ENCODE measurements at regions not wholly inside any gene's neighbourhood (a gene's known extent, or its start where the extent isn't known, plus 50 kb on each side); places are given as distances from the start of the nearest gene placed in this dataset.

DNA sequence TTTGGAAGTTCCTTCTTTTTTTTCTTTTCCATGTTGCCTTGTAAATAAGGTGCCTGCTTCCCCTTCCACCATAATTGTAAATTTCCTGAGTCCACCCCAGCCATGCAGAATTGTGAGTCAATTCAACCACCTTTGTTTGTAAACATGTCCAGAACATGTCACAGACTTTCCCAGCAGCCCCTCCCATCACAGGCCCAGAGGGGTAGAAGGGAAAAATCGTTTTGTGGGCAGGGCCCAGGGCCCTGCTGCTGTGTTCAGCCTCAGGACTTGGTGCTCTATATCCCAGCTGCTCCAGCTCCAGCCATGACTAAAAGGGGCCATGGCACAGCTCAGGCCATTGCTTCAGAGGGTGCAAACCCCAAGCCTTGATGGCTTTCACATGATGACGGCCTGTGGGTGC is 384.6 kb upstream of the NCAM2 start:
- in situ Hi-C loops (cut with HindIII; ENCODE audit: low pct_unique_long_range_greater_than_20kb, low sequenced_read_pairs) = no loop called here
- DNase-seq (ENCODE audit: low read depth in 1 of 2, low spot score in 1 of 2) = no peak
- no peak for TF ChIP-seq JUND (IDR thresholded peaks at IDR 0.05; ENCODE audit: low read depth)

DNA sequence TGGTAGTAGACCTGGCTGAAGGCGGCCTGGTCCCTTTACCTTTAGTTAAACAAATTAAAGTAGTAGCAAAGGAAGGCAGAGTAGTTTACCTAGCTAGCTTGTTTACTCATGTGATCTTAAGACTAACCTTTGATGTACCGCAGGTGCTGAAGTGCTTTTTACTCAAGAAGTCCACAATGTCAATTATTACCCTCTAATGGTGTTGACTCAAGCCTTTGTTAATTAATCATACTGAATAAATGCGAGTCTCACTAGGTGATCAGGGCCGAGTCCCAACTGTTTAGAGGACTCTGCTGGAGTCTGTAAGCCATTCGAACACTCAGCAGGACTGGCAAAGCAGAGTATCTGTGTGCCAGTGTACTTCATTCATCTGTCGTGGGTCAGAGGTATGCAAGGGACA is 381.1 kb upstream of the NCAM2 start:
- no peak for TF ChIP-seq JUND (IDR thresholded peaks at IDR 0.05; ENCODE audit: low read depth)
- in situ Hi-C loops (cut with HindIII; ENCODE audit: low pct_unique_long_range_greater_than_20kb, low sequenced_read_pairs) = no loop called here
- DNase-seq (ENCODE audit: low read depth in 1 of 2, low spot score in 1 of 2) = peak in 1 of 2 experiments; percentile 4

- TF ChIP-seq JUND (IDR thresholded peaks at IDR 0.05; ENCODE audit: low read depth) = no peak
- in situ Hi-C loops (cut with HindIII; ENCODE audit: low pct_unique_long_range_greater_than_20kb, low sequenced_read_pairs) = no loop called here
- DNase-seq (ENCODE audit: low read depth in 1 of 2, low spot score in 1 of 2) = no peak
Observed at GRCh38 chr21:20618878-20619277, 379.3 kb upstream of the NCAM2 start.

DNA sequence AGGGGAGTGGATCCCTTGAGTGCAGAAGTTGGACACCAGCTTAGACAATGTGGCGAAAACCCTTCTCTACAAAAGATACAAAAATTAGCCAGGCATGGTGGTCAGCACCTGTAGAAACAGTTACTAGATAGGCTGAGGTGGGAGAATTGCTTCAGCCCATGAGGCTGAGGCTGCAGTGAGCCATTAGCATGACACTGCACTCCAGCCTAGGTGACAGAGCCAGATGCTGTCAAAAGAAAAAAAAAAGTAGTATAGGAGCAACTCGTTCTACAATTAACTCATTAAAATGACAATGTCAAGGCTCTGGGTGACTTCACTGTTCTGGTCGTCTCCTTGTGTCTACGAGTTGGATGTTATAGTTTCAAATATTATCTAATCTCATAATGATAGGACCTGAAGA is 370.6 kb upstream of the NCAM2 start:
- in situ Hi-C loops (cut with HindIII; ENCODE audit: low pct_unique_long_range_greater_than_20kb, low sequenced_read_pairs) = no loop called here
- DNase-seq (ENCODE audit: low read depth in 1 of 2, low spot score in 1 of 2) = no peak
- no peak for TF ChIP-seq JUND (IDR thresholded peaks at IDR 0.05; ENCODE audit: low read depth)

DNA sequence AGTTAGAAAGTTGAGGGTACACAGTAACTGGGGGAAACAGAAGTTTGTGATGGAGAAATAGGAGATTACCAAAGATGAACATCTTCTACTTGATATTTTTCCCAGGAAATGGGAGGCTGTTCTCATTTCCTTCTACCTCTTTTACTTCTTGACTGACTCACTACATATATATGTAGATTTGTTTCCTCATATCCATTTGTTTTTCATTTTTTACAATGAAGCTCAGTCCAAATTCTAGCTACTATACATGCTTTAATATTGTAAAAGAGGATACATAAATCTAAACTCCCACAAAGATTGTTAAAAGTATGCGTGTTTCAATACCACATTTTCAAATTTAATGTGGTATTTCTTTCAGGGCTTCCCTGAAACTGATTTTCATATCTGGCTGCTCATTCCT is 366.6 kb upstream of the NCAM2 start:
- no peak for TF ChIP-seq JUND (IDR thresholded peaks at IDR 0.05; ENCODE audit: low read depth)
- in situ Hi-C loops (cut with HindIII; ENCODE audit: low pct_unique_long_range_greater_than_20kb, low sequenced_read_pairs) = no loop called here
- no peak for DNase-seq (ENCODE audit: low read depth in 1 of 2, low spot score in 1 of 2)

GRCh38 chr21:20639026-20639425 is 359.2 kb upstream of the NCAM2 start:
- in situ Hi-C loops (cut with HindIII; ENCODE audit: low pct_unique_long_range_greater_than_20kb, low sequenced_read_pairs) = no loop called here
- no peak for DNase-seq (ENCODE audit: low read depth in 1 of 2, low spot score in 1 of 2)

DNA sequence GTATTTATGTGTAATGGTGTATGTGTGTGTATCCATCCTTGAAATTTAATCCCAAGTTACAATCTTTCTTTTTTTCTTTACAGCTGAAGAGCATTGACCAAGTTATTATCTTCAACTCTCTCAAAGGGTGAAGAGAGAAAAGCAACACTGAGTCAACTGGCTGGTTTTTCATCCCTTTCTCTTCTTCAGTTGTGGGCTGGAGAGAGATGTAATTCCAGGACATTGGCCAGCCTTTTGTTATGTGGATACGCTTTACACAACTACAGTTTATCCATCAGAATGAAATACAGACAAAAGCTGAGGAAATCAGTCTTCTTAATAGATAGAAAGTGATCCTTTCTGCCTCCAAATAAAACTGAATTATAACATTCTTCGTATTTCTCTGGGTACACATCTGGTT is 357.0 kb upstream of the NCAM2 start:
- TF ChIP-seq JUND (IDR thresholded peaks at IDR 0.05; ENCODE audit: low read depth) = no peak
- in situ Hi-C loops (cut with HindIII; ENCODE audit: low pct_unique_long_range_greater_than_20kb, low sequenced_read_pairs) = no loop called here
- no peak for DNase-seq (ENCODE audit: low read depth in 1 of 2, low spot score in 1 of 2)

More at GRCh38 chr21:20639026-20639425, 359.2 kb upstream of the NCAM2 start:
- no peak for TF ChIP-seq JUND (IDR thresholded peaks at IDR 0.05; ENCODE audit: low read depth)

GRCh38 chr21:20642681-20643080 is 355.5 kb upstream of the NCAM2 start:
- in situ Hi-C loops (cut with HindIII; ENCODE audit: low pct_unique_long_range_greater_than_20kb, low sequenced_read_pairs) = no loop called here
- TF ChIP-seq JUND (IDR thresholded peaks at IDR 0.05; ENCODE audit: low read depth) = no peak
- DNase-seq (ENCODE audit: low read depth in 1 of 2, low spot score in 1 of 2) = no peak

DNA sequence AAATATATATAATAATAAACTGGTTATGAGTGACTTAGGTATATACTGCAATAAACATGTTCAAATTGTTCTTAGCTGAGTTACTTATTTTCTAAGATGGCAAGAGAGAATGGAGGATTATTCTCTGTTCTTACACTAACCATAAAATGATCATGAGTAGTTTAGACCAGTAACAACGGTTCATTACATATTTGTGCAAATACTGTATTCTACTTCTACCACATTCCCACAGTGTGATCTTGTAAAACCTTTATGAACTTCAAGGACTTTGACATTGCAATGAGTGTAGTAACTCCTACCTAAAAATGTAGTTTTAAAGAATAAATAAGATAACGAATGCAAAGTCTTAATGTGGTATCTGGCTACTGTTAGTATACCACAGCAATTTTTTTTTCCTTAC is 353.7 kb upstream of the NCAM2 start:
- in situ Hi-C loops (cut with HindIII; ENCODE audit: low pct_unique_long_range_greater_than_20kb, low sequenced_read_pairs) = no loop called here
- no peak for TF ChIP-seq JUND (IDR thresholded peaks at IDR 0.05; ENCODE audit: low read depth)
- no peak for DNase-seq (ENCODE audit: low read depth in 1 of 2, low spot score in 1 of 2)

- TF ChIP-seq JUND (IDR thresholded peaks at IDR 0.05; ENCODE audit: low read depth) = no peak
- DNase-seq (ENCODE audit: low read depth in 1 of 2, low spot score in 1 of 2) = no peak
- in situ Hi-C loops (cut with HindIII; ENCODE audit: low pct_unique_long_range_greater_than_20kb, low sequenced_read_pairs) = no loop called here
Observed at GRCh38 chr21:20645344-20645743, 352.9 kb upstream of the NCAM2 start.

GRCh38 chr21:20646431-20647165 is 351.6 kb upstream of the NCAM2 start:
- in situ Hi-C loops (cut with HindIII; ENCODE audit: low pct_unique_long_range_greater_than_20kb, low sequenced_read_pairs) = no loop called here
- no peak for TF ChIP-seq JUND (IDR thresholded peaks at IDR 0.05; ENCODE audit: low read depth)
- DNase-seq (ENCODE audit: low read depth in 1 of 2, low spot score in 1 of 2) = no peak

DNA sequence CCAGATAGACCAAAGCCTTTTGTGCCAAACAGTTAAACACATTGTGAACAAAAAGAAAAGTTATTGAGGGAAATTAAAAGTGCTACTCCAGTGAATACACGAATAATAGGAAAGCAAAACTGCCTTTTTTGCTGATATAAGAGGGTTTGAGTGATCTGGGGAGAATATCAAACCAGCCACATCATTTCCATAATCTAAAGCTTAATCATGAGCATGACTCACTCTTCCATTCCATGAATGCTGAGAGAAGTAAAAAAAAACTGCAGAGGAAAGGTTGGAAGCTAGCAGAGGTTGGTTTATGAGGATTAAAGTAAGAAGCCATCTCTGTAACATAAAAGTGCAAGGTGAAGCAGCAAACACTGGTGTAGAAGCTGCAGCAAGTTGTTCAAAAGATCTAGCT is 350.6 kb upstream of the NCAM2 start:
- no peak for TF ChIP-seq JUND (IDR thresholded peaks at IDR 0.05; ENCODE audit: low read depth)
- in situ Hi-C loops (cut with HindIII; ENCODE audit: low pct_unique_long_range_greater_than_20kb, low sequenced_read_pairs) = no loop called here
- no peak for DNase-seq (ENCODE audit: low read depth in 1 of 2, low spot score in 1 of 2)

DNA sequence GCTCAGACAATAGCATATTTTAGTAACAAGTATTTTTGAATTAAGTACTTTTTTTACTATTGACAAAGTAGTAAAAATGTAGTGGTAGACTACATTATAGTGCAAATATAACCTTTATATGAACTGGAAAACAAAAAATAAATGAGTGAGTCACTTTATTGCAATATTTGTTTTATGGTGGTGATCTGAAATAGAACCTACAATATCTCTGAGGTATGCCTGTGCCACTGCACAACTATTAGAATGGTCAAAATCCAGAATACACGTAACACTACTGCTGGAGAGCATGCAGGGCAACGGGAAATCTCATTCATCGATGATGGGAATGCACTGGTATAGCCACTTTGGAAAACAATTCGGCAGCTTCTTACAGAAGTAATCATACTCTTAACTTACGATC is 349.0 kb upstream of the NCAM2 start:
- no peak for DNase-seq (ENCODE audit: low read depth in 1 of 2, low spot score in 1 of 2)
- TF ChIP-seq JUND (IDR thresholded peaks at IDR 0.05; ENCODE audit: low read depth) = no peak
- in situ Hi-C loops (cut with HindIII; ENCODE audit: low pct_unique_long_range_greater_than_20kb, low sequenced_read_pairs) = no loop called here

GRCh38 chr21:20652846-20653245 is 345.4 kb upstream of the NCAM2 start:
- DNase-seq (ENCODE audit: low read depth in 1 of 2, low spot score in 1 of 2) = no peak
- TF ChIP-seq JUND (IDR thresholded peaks at IDR 0.05; ENCODE audit: low read depth) = no peak
- in situ Hi-C loops (cut with HindIII; ENCODE audit: low pct_unique_long_range_greater_than_20kb, low sequenced_read_pairs) = no loop called here
